GM23248 (cell line): ENCODE measurements at regions not wholly inside any gene's neighbourhood (a gene's known extent, or its start where the extent isn't known, plus 50 kb on each side); places are given as distances from the start of the nearest gene placed in this dataset.

ENCODE experiments used
- DNase-seq: peaks from one replicate; pipeline ENCODE4 v3.0.0-alpha.2; 2015
- H2AFZ ChIP-seq: fragments of 200-600 bp; sonication (generic); 2 replicates; pipeline ENCODE4 v1.6.1; 2016; ENCODE audit warnings: antibody characterized with exemption
- H3F3A ChIP-seq: fragments of 200-600 bp; sonication (generic); 2 replicates; pipeline ENCODE4 v1.6.1; 2016; ENCODE audit warnings: mild to moderate bottlenecking, antibody characterized with exemption, mixed run types; ENCODE audit not compliant: insufficient read depth
- H3K27ac ChIP-seq: fragments of 200-600 bp; sonication (generic); 2 replicates; pipeline ENCODE4 v1.5.1; 2016; ENCODE audit warnings: mild to moderate bottlenecking
- H3K27me3 ChIP-seq: fragments of 200-600 bp; sonication (generic); replicated peaks from 2 replicates; pipeline ENCODE4 v1.6.1; 2016; ENCODE audit warnings: mild to moderate bottlenecking; ENCODE audit not compliant: insufficient read depth
- H3K36me3 ChIP-seq: fragments of 200-600 bp; sonication (generic); 2 replicates; pipeline ENCODE4 v1.6.1; 2016; ENCODE audit warnings: low read depth, mild to moderate bottlenecking
- H3K4me1 ChIP-seq: fragments of 200-600 bp; sonication (generic); 2 replicates; pipeline ENCODE4 v1.6.1; 2016; ENCODE audit warnings: mild to moderate bottlenecking; ENCODE audit not compliant: insufficient read depth
- H3K4me2 ChIP-seq: fragments of 200-600 bp; sonication (generic); one replicate; pipeline ENCODE4 v1.6.1; 2016; ENCODE audit warnings: mild to moderate bottlenecking; ENCODE audit not compliant: unreplicated experiment
- H3K4me3 ChIP-seq: fragments of 200-600 bp; sonication (generic); 2 replicates; pipeline ENCODE4 v1.5.1; 2016; ENCODE audit warnings: mild to moderate bottlenecking
- H3K79me2 ChIP-seq: fragments of 200-600 bp; sonication (generic); 2 replicates; pipeline ENCODE4 v1.6.1; 2016; ENCODE audit warnings: mild to moderate bottlenecking; ENCODE audit not compliant: insufficient read depth
- H3K9ac ChIP-seq: fragments of 200-600 bp; sonication (generic); 2 replicates; pipeline ENCODE4 v1.6.1; 2016; ENCODE audit warnings: mild to moderate bottlenecking
- H3K9me2 ChIP-seq: fragments of 200-600 bp; sonication (generic); 2 replicates; pipeline ENCODE4 v1.6.1; 2016; ENCODE audit warnings: mixed run types, mild to moderate bottlenecking, moderate library complexity; ENCODE audit not compliant: insufficient read depth
- H3K9me3 ChIP-seq: fragments of 200-600 bp; sonication (generic); one replicate; pipeline ENCODE4 v1.6.1; 2017; ENCODE audit warnings: low read depth
- H4K20me1 ChIP-seq: fragments of 200-600 bp; sonication (generic); 2 replicates; pipeline ENCODE4 v1.6.0; 2016; ENCODE audit not compliant: insufficient read depth
- EZH2 ChIP-seq: fragments of 200-600 bp; sonication (generic); IDR thresholded peaks from 2 replicates; pipeline ENCODE4 v1.6.1; 2018; ENCODE audit warnings: antibody characterized with exemption, mild to moderate bottlenecking; ENCODE audit not compliant: insufficient read depth, poor library complexity, severe bottlenecking
- EZH2phosphoT487 ChIP-seq: fragments of 200-600 bp; sonication (generic); IDR thresholded peaks from 2 replicates; pipeline ENCODE4 v1.6.1; 2018; ENCODE audit warnings: antibody characterized with exemption, moderate library complexity, mild to moderate bottlenecking, low read depth; ENCODE audit not compliant: insufficient read depth
- WGBS, 2 experiments: methylation state at CpG; one replicate each; pipeline ENCODE4 v1.1.6; 2015 to 2017; ENCODE audit warnings: low lambda C conversion rate in 2 of 2, low coverage in 1 of 2; ENCODE audit errors: missing lambda C conversion rate in 2 of 2; 5-methylcytosine and 5-hydroxymethylcytosine counted together
- in situ Hi-C: fragments of 300-500 bp; cut with MboI; formaldehyde crosslinking; loops from 2 replicates; pipeline ENCODE4 v1.15.0; 2020

DNA sequence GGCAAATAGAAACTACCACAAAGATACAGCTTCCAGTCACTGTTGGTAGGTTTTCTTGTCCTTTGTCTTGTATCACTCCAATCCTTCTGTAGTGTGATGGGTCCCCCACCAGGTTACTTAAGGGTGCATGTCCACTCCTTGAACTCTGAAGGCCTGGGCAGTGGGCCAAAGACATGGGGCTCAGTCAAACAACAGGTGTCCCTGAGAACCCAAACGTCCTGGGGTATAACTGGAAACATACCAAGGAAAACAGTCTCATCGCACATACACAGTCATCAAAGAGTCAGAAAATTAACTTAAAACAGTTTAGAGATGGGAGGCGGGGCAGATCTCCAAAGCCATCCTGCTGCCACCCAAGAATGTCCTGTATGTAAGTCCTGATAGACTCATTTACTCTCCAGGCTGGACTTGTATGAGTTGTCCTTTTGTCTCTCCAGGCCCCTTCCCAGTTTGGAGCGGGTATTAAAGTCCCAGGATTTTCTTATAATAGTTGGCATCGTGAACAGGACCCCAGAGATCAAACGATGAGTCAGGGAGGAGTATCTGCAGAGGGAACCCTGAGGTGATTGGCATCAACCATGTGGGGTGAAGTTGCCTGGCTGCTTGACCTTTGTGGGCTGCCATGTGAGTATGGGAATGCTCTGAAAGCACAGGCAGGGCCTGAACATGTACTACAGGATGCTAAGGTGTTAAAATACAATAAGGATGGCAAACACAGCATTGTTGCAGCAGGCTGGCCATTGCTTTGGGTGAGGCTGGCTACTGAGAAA, 613.2 kb upstream of the KLF12 start:
- H3K4me1 ChIP-seq: no peaks in the 10 kb centered on the region
- no peaks in the 10 kb centered on the region for H3K27me3 ChIP-seq
- TF ChIP-seq EZH2phosphoT487 (no peak), EZH2 (no peak)
- 51 to 53% methylated on average over 6 of the region's 6 CpGs for WGBS, 2 experiments
- H3K79me2 ChIP-seq: no peaks in the 10 kb centered on the region
- H3K27ac ChIP-seq: no peak overlapping the region
- H3K4me2 ChIP-seq: no peak overlapping the region
- H3F3A ChIP-seq: no peaks in the 10 kb centered on the region
- no peak overlapping the region for H3K4me3 ChIP-seq
- no peak overlapping the region for H2AFZ ChIP-seq
- H3K9me3 ChIP-seq: no peaks in the 10 kb centered on the region
- in situ Hi-C loops: no loop called here
- H3K9me2 ChIP-seq: no peaks in the 10 kb centered on the region
- H3K9ac ChIP-seq: no peak overlapping the region
- H3K36me3 ChIP-seq: no peaks in the 10 kb centered on the region
- H4K20me1 ChIP-seq: no peaks in the 10 kb centered on the region
- no peak for DNase-seq

DNA sequence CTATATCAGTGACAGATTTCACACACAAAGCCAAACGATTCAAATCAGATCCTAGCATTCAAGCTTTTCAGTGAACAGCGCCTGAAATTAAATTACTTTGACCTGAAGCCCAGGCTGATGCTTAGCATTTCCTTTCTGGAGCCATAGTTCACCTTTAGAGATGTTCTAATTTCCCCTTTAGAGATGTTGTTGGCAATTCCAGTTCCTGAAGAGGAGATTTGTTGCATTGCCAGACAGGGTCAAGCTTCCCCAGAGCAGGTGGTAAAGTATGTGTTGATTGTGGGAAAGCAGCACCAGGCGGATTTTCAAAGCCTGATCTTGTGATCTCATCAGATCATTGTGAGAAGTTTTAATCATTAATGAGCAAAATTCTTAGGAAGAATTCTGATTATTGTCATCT, 609.8 kb upstream of the KLF12 start:
- Histone ChIP-seq H4K20me1 (no peaks in the 10 kb centered on the region), H3K4me1 (no peaks in the 10 kb centered on the region; the same call in 1 of the 2 replicates), H3K27me3 (no peaks in the 10 kb centered on the region), H3F3A (no peaks in the 10 kb centered on the region), H3K4me3 (no peak overlapping the region), H3K9me3 (no peaks in the 10 kb centered on the region), H3K36me3 (no peaks in the 10 kb centered on the region), H2AFZ (no peak overlapping the region), H3K27ac (no peak overlapping the region), H3K4me2 (no peak overlapping the region), H3K9ac (no peak overlapping the region), H3K9me2 (no peaks in the 10 kb centered on the region), H3K79me2 (no peaks in the 10 kb centered on the region)
- WGBS, 2 experiments: 56 to 61% methylated on average over 3 of the region's 3 CpGs
- DNase-seq: no peak
- TF ChIP-seq EZH2phosphoT487 (no peak), EZH2 (no peak)
- in situ Hi-C loops: no loop called here

DNA sequence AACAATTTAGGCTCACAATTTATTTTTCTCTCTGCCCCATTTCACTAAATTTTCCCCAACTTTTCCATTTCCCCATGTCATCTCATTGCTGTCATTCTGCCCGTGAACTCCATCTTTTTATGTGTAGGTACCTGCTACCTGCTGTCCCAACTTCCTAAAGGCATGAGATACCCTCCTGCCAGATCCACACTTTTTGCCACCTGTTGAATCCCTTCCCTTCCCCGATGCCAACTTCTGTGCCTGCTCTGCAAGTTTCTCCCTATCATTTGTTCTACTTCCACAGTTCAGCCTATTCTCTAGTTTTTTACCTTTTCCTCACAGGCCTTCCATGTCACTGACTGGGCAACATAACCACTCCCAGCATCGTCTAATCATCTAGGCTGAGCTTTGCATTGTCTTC, 607.5 kb upstream of the KLF12 start:
- Histone ChIP-seq H3K9me3 (no peaks in the 10 kb centered on the region), H3K4me3 (no peak overlapping the region), H3K27me3 (no peaks in the 10 kb centered on the region), H3K9ac (no peak overlapping the region), H3K9me2 (no peaks in the 10 kb centered on the region), H3K27ac (no peak overlapping the region), H3K79me2 (no peaks in the 10 kb centered on the region), H3K4me1 (no peaks in the 10 kb centered on the region; the same call in 1 of the 2 replicates), H4K20me1 (no peaks in the 10 kb centered on the region), H3K36me3 (no peaks in the 10 kb centered on the region), H2AFZ (no peak overlapping the region), H3F3A (no peaks in the 10 kb centered on the region), H3K4me2 (no peak overlapping the region)
- no peak for TF ChIP-seq EZH2
- WGBS, 2 experiments: 52 to 53% methylated on average over 3 of the region's 3 CpGs
- no peak for DNase-seq
- in situ Hi-C loops: no loop called here

DNA sequence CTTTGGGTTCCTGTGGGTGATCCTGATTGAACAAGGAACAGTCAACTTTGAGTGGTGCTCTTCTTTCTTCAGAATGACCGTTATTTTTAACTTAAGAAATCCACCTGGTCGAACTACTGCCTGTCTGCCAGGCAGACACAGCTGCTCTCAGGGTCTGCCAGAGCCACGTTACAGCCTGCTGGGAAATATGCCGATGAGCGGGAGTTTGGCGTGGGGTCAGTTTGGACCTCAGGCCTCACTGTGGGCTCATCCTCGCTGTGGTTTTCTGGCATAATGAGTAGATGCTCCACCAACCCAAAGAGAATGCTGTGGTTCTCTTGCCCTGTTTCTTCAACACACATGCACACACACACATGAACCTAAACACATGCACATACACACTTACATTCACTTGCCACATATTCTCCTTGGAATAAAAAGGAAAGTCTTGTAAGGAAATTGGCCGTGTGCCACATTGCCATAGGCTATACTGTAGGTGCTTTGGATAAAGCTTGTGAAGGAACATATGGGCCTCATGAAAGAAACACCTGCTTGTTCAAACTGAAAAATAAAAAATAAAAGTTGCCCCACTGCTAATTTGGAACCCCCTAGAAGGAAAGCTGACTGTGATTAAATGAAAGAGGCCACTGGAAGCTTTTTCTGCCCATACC, 598.7 kb upstream of the KLF12 start:
- Histone ChIP-seq H3F3A (no peaks in the 10 kb centered on the region), H3K9me2 (no peaks in the 10 kb centered on the region), H3K4me1 (no peaks in the 10 kb centered on the region), H3K36me3 (no peaks in the 10 kb centered on the region), H3K79me2 (no peaks in the 10 kb centered on the region), H3K27me3 (no peaks in the 10 kb centered on the region), H3K9me3 (no peaks in the 10 kb centered on the region), H4K20me1 (no peaks in the 10 kb centered on the region), H3K4me3 (no peak overlapping the region), H3K9ac (no peak overlapping the region), H3K4me2 (no peak overlapping the region), H3K27ac (no peak overlapping the region), H2AFZ (no peak overlapping the region)
- in situ Hi-C loops: no loop called here
- TF ChIP-seq EZH2 (no peak), EZH2phosphoT487 (no peak)
- peak; percentile 3 for DNase-seq
- 60 to 70% methylated on average over 8 of the region's 8 CpGs for WGBS, 2 experiments
